OCI-LY3 (cell line): ENCODE measurements at regions not wholly inside any gene's neighbourhood (a gene's known extent, or its start where the extent isn't known, plus 50 kb on each side); places are given as distances from the start of the nearest gene placed in this dataset.

ENCODE experiments used
- CTCF ChIP-seq: fragments of 200-600, 300-600 bp; sonication (generic); IDR thresholded peaks from 2 replicates; pipeline ENCODE4 v1.5.1; 2014; ENCODE audit warnings: antibody characterized with exemption, low read length, low read depth
- EZH2phosphoT487 ChIP-seq: fragments of 200-600 bp; shearing (Covaris generic); IDR thresholded peaks from 2 replicates; pipeline ENCODE4 v1.6.1; 2018; ENCODE audit warnings: antibody characterized with exemption, mixed run types, low read depth

DNA sequence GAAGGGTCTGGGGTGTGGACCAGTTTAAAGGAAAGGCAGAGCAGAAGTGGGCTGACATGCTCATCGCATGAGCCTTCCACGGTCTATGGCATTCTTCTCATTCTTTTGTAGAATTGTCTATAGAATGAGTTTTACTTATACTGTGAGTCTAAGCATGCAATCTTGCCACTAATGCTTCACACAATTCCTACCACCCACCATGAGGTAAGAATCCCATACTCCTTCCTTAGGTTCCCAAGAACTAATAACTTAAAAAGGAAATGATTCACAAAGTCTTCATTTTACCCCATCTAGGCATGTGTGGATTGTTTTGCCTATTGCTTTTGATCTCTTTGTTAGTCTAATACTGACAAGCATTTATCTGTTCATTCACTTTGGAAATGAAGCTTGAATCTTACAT is 195.2 kb downstream of the LY86 start:
- no peak for TF ChIP-seq CTCF
- TF ChIP-seq EZH2phosphoT487, result no peak
